Erythroblast (primary cell): ENCODE measurements at regions not wholly inside any gene's neighbourhood (a gene's known extent, or its start where the extent isn't known, plus 50 kb on each side); places are given as distances from the start of the nearest gene placed in this dataset.
"Not testable (repeated sequence)": the region's sequence is repeated elsewhere in the genome, so short reads cannot be mapped to it uniquely, and the experiment has no call there.

Experiments
- DNase-seq, 2 experiments: peaks; one replicate each; lab custom pipeline; 2025; lab: John Stamatoyannopoulos, UW
- GATA1 ChIP-seq: IDR thresholded peaks from 2 replicates; pipeline ENCODE4 v1.6.1; 2011; ENCODE audit warnings: low read depth, mild to moderate bottlenecking, control low read depth, low read length, moderate library complexity
- POLR2A ChIP-seq: IDR thresholded peaks from 2 replicates; pipeline ENCODE4 v1.6.1; 2011; ENCODE audit warnings: mild to moderate bottlenecking, low read length

DNA sequence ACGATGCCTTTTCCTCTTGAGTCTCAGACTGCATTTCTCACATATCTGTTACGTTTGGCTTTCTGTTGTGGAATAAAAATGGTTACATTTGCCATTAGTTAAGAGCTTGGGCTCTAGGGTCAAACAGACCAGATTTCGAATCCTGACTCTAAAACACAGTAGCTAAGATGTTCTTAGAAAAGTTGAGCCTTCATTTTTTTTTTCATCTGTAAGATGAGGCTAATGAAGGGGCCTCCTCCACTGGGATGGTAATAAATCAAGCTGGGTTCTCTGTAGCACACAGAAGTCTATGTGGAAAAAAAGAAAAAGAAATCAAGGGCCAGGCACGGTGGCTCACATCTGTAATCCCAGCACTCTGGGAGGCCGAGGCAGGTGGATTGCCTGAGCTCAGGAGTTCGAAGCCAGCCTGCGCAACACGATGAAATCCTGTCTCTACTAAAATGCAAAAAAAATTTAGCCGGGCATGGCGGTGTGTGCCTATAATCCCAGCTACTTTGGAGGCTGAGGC lies 49.9 kb upstream of the CAPRIN1 start:
- TF ChIP-seq POLR2A, result no peak
- no peak for TF ChIP-seq GATA1
- DNase-seq, result no peak

- no peak for DNase-seq
- no peak for TF ChIP-seq GATA1
- TF ChIP-seq POLR2A, result no peak
Measured at GRCh38 chr11:33999393-33999792, 52.1 kb upstream of the CAPRIN1 start.

GRCh38 chr11:33997584-33998251 lies 53.8 kb upstream of the CAPRIN1 start:
- no peak for TF ChIP-seq GATA1
- no peak for TF ChIP-seq POLR2A
- no peak for DNase-seq

- TF ChIP-seq POLR2A, result no peak
- TF ChIP-seq GATA1, result no peak
- peak; percentile 74 to 82 for DNase-seq
Measured at GRCh38 chr11:33996498-33997454, 54.8 kb upstream of the CAPRIN1 start.

GRCh38 chr11:33994937-33995336 lies 56.6 kb upstream of the CAPRIN1 start:
- no peak for DNase-seq
- TF ChIP-seq GATA1 (no peak), POLR2A (no peak)

DNA sequence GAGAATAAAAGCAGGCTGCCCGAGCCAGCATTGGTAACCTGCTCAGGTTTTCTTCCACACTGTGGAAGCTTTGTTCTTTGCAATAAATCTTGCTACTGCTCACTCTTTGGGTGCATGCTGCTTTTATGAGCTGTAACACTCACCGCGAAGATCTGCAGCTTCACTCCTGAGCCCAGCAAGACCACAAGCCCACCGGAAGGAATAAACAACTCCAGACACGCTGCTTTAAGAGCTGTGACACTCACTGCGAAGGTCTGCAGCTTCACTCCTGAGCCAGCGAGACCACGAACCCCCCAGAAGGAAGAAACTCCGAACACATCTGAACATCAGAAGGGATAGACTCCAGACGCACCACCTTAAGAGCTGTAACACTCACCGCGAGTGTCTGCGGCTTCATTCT lies 60.4 kb upstream of the CAPRIN1 start:
- DNase-seq, result not testable (repeated sequence)

GRCh38 chr11:33990131-33990530 lies 61.4 kb upstream of the CAPRIN1 start:
- DNase-seq, result not testable (repeated sequence)

DNA sequence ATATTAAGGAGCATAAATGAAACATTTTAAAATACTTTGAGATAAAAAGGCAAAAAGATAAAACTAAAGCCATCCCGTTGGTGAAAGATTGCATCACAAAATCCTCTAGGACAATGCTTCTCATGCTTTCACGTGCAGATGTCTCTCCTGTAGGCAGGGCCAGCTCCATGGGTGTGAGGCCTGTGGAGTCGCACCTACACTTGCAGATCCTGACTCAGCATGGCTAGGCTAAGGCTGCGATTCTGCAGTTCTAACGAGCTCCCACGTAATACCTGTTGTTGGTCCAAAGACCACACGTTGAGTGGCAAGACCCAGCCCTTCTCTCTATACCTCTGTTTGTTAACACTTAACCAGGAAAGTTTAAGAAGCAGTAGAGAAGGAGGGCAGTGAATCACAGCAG lies 62.1 kb upstream of the CAPRIN1 start:
- TF ChIP-seq GATA1 (no peak), POLR2A (no peak)
- no peak for DNase-seq

DNA sequence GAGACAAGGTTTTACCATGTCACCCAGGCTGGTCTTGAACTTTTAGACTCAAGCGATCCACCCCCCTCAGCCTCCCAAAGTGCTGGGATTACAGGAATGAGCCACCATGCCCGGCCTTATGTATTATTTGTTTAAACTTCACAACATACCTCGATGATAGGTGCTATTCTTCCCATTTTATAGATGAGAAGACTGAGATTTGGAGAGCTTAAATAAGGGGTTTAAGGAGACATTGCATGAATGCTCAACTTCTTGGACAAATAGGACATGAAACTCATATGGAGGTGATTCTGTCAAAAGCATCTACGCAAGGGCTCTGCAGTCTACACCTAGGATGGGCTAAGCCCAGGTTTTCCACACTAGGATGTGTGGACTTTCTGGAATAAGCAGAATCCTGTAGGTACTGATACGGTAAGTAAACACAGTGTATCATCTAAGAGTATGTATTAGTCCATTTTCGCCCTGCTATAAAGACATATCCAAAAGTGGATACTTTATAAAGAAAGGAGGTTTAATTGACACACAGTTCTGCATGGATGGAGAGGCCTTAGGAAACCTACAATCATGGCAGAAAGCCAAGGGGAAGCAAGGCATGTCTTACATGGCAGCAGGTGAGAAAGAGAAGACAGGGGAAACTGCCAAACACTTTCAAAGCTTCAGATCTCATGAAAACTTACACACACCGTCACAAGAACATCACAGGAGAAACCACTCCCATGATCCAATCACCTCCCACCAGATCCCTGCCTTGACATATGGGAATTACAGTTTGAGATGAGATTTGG lies 62.8 kb upstream of the CAPRIN1 start:
- TF ChIP-seq GATA1 (no peak), POLR2A (no peak)
- peak in 1 of 2 experiments; percentile 16 for DNase-seq

DNA sequence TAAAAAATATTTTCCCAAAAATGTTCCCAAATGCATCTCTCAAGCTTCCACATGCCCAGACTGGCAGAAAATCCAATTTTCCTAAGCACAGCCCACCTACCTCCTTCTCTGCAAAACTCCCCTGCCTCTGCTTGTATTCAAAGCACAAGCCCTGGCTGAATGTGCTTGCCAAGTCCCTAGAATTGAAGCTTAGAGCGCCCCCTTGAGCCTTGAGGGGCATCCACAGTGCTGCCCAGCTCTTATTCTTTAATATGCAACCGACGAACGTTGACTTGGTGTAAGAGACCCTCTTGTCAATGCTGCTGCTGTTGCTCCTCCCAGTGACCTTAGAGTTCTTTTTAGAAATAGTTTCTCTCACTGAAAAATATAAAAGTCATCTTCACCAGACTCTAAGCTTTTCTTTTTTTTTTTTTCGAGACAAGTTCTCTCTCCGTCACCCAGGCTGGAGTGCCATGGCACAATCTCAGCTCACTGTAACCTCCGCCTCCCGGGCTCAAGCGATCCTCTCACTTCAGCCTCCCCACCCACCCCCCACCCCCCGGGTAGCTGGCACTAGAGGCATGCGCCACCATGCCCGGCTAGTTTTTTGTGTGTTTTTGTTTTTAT lies 63.5 kb upstream of the CAPRIN1 start:
- TF ChIP-seq GATA1, result no peak
- no peak for TF ChIP-seq POLR2A
- DNase-seq, result peak; percentile 89 to 93

GRCh38 chr11:33987545-33987944 lies 64.0 kb upstream of the CAPRIN1 start:
- no peak for TF ChIP-seq POLR2A
- no peak for TF ChIP-seq GATA1
- no peak for DNase-seq

DNA sequence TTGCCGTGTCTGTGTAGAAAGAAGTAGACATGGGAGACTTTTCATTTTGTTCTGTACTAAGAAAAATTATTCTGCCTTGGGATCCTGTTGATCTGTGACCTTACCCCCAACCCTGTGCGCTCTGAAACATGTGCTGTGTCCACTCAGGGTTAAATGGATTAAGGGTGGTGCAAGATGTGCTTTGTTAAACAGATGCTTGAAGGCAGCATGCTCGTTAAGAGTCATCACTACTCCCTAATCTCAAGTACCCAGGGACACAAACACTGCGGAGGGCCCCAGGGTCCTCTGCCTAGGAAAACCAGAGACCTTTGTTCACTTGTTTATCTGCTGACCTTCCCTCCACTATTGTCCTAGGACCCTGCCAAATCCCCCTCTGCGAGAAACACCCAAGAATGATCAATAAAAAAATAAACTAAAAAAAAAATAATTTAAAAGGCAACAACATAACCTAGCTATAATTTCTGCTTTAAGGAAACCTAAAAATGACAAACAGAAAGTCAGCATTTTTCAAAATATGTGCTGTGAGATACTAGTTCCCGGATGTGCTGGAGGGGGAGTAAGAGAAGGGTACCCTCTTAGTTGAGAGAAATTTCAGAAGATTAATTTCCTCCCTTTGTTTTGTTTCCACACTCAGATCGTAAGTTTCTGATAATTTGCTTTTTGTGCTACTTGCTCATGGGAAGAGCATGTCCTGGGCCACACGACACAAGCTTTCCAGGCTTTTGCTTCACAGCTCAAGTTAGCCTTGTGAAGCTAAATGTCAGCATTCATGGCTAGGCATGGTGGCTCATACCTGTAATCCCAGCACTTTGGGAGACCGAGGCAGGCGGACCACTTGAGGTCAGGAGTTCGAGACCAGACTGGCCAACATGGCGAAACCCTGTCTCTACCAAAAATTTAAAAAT lies 64.7 kb upstream of the CAPRIN1 start:
- not testable (repeated sequence) for DNase-seq

DNA sequence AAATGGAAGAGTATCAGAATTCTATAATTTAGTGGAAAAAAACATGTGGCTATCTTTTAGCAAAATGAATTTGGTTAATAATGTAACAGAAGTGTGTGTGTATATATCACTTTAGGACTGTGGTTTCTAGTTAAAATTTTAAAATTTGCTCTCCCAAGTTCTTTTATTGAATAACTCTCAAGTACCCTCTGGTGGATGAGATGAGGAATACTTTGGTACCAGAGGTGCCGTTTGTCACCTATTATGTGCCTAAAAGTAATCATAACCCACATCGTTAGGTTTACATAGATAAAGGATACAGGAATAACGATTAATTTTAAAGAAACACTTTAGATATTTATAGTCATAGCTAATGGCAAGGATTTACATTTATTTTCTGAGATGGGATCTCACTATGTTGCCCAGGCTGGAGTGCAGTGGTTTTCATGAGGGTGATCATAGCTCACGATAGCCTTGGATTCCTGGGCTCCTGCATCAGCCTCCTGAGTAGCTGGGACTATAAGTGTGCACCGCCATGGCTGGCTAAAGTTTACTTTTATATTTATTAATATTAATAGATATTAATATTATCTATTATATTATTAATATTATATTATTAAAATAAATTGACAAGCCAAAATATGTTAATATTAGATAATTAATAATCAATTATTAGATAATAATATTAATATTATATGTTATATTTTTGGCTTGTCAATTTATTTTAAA lies 66.7 kb upstream of the CAPRIN1 start:
- no peak for TF ChIP-seq GATA1
- no peak for TF ChIP-seq POLR2A
- peak; percentile 15 to 19 for DNase-seq
